DOHH2 (cell line): ENCODE measurements at regions not wholly inside any gene's neighbourhood (a gene's known extent, or its start where the extent isn't known, plus 50 kb on each side); places are given as distances from the start of the nearest gene placed in this dataset.

ENCODE experiments used
- CTCF ChIP-seq: fragments of 200-600 bp; sonication (generic); IDR thresholded peaks from one replicate; pipeline ENCODE4 v1.5.1; 2014; ENCODE audit warnings: antibody characterized with exemption, mild to moderate bottlenecking, low read depth, low read length; ENCODE audit not compliant: poor library complexity, severe bottlenecking
- EZH2phosphoT487 ChIP-seq: fragments of 200-600 bp; sonication (generic); IDR thresholded peaks from 2 replicates; pipeline ENCODE4 v1.6.1; 2017; ENCODE audit warnings: borderline replicate concordance, mild to moderate bottlenecking, antibody characterized with exemption, low read length, moderate library complexity, mixed read lengths

DNA sequence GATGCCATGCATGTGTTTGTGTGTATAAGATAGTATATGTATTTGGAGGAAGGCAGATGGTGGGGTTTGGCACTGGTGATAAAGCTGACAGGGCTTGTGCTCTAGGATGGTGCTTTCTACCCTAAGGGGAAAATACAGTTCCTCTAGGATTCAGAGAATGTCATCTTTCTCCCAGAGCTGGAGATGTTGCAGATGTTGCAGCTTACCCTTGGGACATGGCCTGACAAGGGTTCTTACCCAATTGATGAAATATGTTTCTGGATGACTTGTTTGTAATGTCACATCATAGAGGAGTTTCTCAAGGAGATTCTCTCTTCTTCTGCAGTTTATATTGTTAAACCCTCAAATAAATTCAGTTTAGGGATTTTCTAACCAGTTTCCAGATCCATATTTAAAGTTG, 52.5 kb upstream of the PITX2 start:
- TF ChIP-seq CTCF (no peak), EZH2phosphoT487 (no peak)
